ENCODE measurements at regions not wholly inside any gene's neighbourhood (a gene's known extent, or its start where the extent isn't known, plus 50 kb on each side); places are given as distances from the start of the nearest gene placed in this dataset.
A peak's percentile ranks its signal among the peaks of the same experiment; 100 is the strongest.

- TF ChIP-seq CTCF (IDR thresholded peaks at IDR 0.05) (no peak), POLR2A (IDR thresholded peaks at IDR 0.05) (no peak)
- DNase-seq = no peak
- H3K9me3 ChIP-seq = no peaks in the 10 kb centered on the region
- H3K27ac ChIP-seq = peak overlapping the region; percentile 57 to 83 (median 71)
- peak overlapping the region in 2 of 4 donors; percentile 13 to 32 for H3K4me3 ChIP-seq
- no peaks in the 10 kb centered on the region for H3K36me3 ChIP-seq
- H3K4me1 ChIP-seq = peaks cover 0 to 41% (median 2%) of the 10 kb centered on the region in 4 donors
- H3K27me3 ChIP-seq = no peaks in the 10 kb centered on the region
These were observed 81.4 kb downstream of the C9orf152 start for GRCh38 chr9:110126499-110126941.

- H3K4me3 ChIP-seq = peak overlapping the region in 3 of 4 donors; percentile 9 to 32 (median 13)
- H3K36me3 ChIP-seq = no peaks in the 10 kb centered on the region
- no peaks in the 10 kb centered on the region for H3K9me3 ChIP-seq
- peak in 1 of 3 donors; percentile 60 for DNase-seq
- H3K27ac ChIP-seq = peak overlapping the region; percentile 57 to 83 (median 71)
- TF ChIP-seq CTCF (IDR thresholded peaks at IDR 0.05) (no peak), POLR2A (IDR thresholded peaks at IDR 0.05) (no peak)
- H3K27me3 ChIP-seq = no peaks in the 10 kb centered on the region
- H3K4me1 ChIP-seq = peaks cover 0 to 41% (median 2%) of the 10 kb centered on the region in 4 donors
These were observed 80.7 kb downstream of the C9orf152 start for GRCh38 chr9:110126986-110127864.

DNA sequence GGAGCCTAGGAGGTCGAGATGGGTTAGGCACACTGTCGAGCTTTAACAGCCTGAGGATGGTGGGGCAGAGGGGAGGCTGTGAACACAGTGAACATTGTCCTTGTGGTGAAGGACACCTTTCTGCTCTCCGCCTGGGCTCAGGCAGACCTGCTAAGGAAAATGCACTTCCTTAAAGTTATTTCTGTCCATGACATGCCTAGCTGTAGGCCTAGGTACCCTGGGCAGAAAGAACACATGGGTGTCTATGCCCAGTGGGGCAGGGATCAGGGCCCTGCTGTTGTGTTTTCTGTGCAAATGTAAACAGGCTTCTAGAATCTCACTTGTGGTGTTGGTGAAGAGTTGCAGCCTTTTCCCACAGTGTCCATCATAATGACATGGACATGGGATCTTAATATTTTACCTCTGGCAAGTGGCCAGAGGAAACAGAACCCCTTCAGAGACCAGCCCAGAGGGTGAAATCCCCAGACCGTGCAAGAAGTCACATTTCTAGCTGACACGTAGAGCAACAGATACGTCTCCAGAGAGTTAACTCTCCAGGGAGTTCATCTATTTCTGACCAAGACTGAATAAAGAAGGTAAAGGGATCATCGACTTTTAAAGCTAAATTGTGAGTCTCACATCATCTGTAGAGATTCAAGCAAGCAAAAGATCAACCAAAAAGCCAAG lies 79.2 kb downstream of the C9orf152 start:
- peak overlapping the region; percentile 57 to 83 (median 71) for H3K27ac ChIP-seq
- TF ChIP-seq POLR2A (IDR thresholded peaks at IDR 0.05) (no peak), CTCF (IDR thresholded peaks at IDR 0.05) (no peak)
- DNase-seq = peak in 1 of 3 donors; percentile 44
- peaks cover 0 to 41% (median 2%) of the 10 kb centered on the region in 4 donors for H3K4me1 ChIP-seq
- no peaks in the 10 kb centered on the region for H3K9me3 ChIP-seq
- H3K27me3 ChIP-seq = no peaks in the 10 kb centered on the region
- H3K36me3 ChIP-seq = no peaks in the 10 kb centered on the region
- peak overlapping the region in 1 of 4 donors; percentile 3 for H3K4me3 ChIP-seq

GRCh38 chr9:110129425-110129824 lies 78.5 kb downstream of the C9orf152 start:
- peaks cover 0 to 37% (median 2%) of the 10 kb centered on the region in 4 donors for H3K4me1 ChIP-seq
- H3K4me3 ChIP-seq = no peak overlapping the region
- no peaks in the 10 kb centered on the region for H3K27me3 ChIP-seq
- no peaks in the 10 kb centered on the region for H3K36me3 ChIP-seq
- H3K27ac ChIP-seq = peak overlapping the region; percentile 57 to 83 (median 71)
- H3K9me3 ChIP-seq = no peaks in the 10 kb centered on the region
- no peak for TF ChIP-seq POLR2A (IDR thresholded peaks at IDR 0.05)
- no peak for TF ChIP-seq CTCF (IDR thresholded peaks at IDR 0.05)
- DNase-seq = no peak

GRCh38 chr9:110130211-110130610 lies 77.7 kb downstream of the C9orf152 start:
- Histone ChIP-seq H3K9me3 (no peaks in the 10 kb centered on the region), H3K27me3 (no peaks in the 10 kb centered on the region), H3K36me3 (no peaks in the 10 kb centered on the region), H3K4me1 (peaks cover 0 to 30% (median 0%) of the 10 kb centered on the region in 4 donors), H3K27ac (peak overlapping the region in 3 of 4 donors; percentile 12 to 83 (median 76)), H3K4me3 (no peak overlapping the region)
- no peak for DNase-seq
- TF ChIP-seq CTCF (IDR thresholded peaks at IDR 0.05) (no peak), POLR2A (IDR thresholded peaks at IDR 0.05) (no peak)
